ENCODE measurements at regions not wholly inside any gene's neighbourhood (a gene's known extent, or its start where the extent isn't known, plus 50 kb on each side); places are given as distances from the start of the nearest gene placed in this dataset.

- Histone ChIP-seq H3K4me2 (ENCODE audit: insufficient read depth, low read length) (no peak overlapping the region), H3K79me2 (ENCODE audit: insufficient read depth, low read length) (no peaks in the 10 kb centered on the region), H2AFZ (ENCODE audit: low read depth, low read length) (no peak overlapping the region), H4K20me1 (ENCODE audit: insufficient read depth, low read length) (no peaks in the 10 kb centered on the region; the same call in 1 of the 2 replicates), H3K36me3 (ENCODE audit: insufficient read depth, low read length) (no peaks in the 10 kb centered on the region), H3K27me3 (ENCODE audit: insufficient read depth, low read length, poor library complexity) (no peaks in the 10 kb centered on the region), H3K4me3 (ENCODE audit: low read depth in 1 of 2, low read length in 2 of 2) (no peak overlapping the region), H3K9me3 (ENCODE audit: insufficient read depth, low read length, severe bottlenecking) (peaks cover 6% of the 10 kb centered on the region), H3K4me1 (ENCODE audit: insufficient read depth, low read length) (no peaks in the 10 kb centered on the region), H3K9ac (ENCODE audit: low read depth, low read length) (no peak overlapping the region), H3K27ac (ENCODE audit: low read length) (no peak overlapping the region)
- ATAC-seq (ENCODE audit: insufficient read depth, low read depth) = no peak
- DNase-seq = no peak
- no peak for TF ChIP-seq EZH2 (IDR thresholded peaks at IDR 0.05; ENCODE audit: borderline replicate concordance, low read depth, low read length, severe bottlenecking)
- TF ChIP-seq CTCF (IDR thresholded peaks at IDR 0.05; ENCODE audit: borderline replicate concordance, extremely low read depth, low read length, poor library complexity, severe bottlenecking) = no peak
Measured at GRCh38 chr16:88326611-88327485, 55.9 kb upstream of the ZNF469 start.

GRCh38 chr16:88327561-88328312 is 55.0 kb upstream of the ZNF469 start:
- TF ChIP-seq CTCF (IDR thresholded peaks at IDR 0.05; ENCODE audit: borderline replicate concordance, extremely low read depth, low read length, poor library complexity, severe bottlenecking) (no peak), EZH2 (IDR thresholded peaks at IDR 0.05; ENCODE audit: borderline replicate concordance, low read depth, low read length, severe bottlenecking) (no peak)
- Histone ChIP-seq H2AFZ (ENCODE audit: low read depth, low read length) (no peak overlapping the region), H3K27ac (ENCODE audit: low read length) (no peak overlapping the region), H3K36me3 (ENCODE audit: insufficient read depth, low read length) (no peaks in the 10 kb centered on the region), H3K79me2 (ENCODE audit: insufficient read depth, low read length) (no peaks in the 10 kb centered on the region), H3K4me3 (ENCODE audit: low read depth in 1 of 2, low read length in 2 of 2) (no peak overlapping the region), H3K4me1 (ENCODE audit: insufficient read depth, low read length) (no peaks in the 10 kb centered on the region), H4K20me1 (ENCODE audit: insufficient read depth, low read length) (no peaks in the 10 kb centered on the region; the same call in 1 of the 2 replicates), H3K27me3 (ENCODE audit: insufficient read depth, low read length, poor library complexity) (no peaks in the 10 kb centered on the region), H3K9ac (ENCODE audit: low read depth, low read length) (no peak overlapping the region), H3K9me3 (ENCODE audit: insufficient read depth, low read length, severe bottlenecking) (peaks cover 6% of the 10 kb centered on the region), H3K4me2 (ENCODE audit: insufficient read depth, low read length) (no peak overlapping the region)
- ATAC-seq (ENCODE audit: insufficient read depth, low read depth) (no peak), DNase-seq (no peak)

GRCh38 chr16:88328313-88328980 is 54.3 kb upstream of the ZNF469 start:
- DNase-seq (no peak), ATAC-seq (ENCODE audit: insufficient read depth, low read depth) (no peak)
- TF ChIP-seq EZH2 (IDR thresholded peaks at IDR 0.05; ENCODE audit: borderline replicate concordance, low read depth, low read length, severe bottlenecking) = no peak
- no peak for TF ChIP-seq CTCF (IDR thresholded peaks at IDR 0.05; ENCODE audit: borderline replicate concordance, extremely low read depth, low read length, poor library complexity, severe bottlenecking)
- H3K27me3 ChIP-seq (ENCODE audit: insufficient read depth, low read length, poor library complexity) = no peaks in the 10 kb centered on the region
- no peaks in the 10 kb centered on the region for H3K4me1 ChIP-seq (ENCODE audit: insufficient read depth, low read length)
- no peak overlapping the region for H3K27ac ChIP-seq (ENCODE audit: low read length)
- H3K4me2 ChIP-seq (ENCODE audit: insufficient read depth, low read length) = no peak overlapping the region
- H3K4me3 ChIP-seq (ENCODE audit: low read depth in 1 of 2, low read length in 2 of 2) = no peak overlapping the region
- H3K9ac ChIP-seq (ENCODE audit: low read depth, low read length) = no peak overlapping the region
- no peaks in the 10 kb centered on the region for H3K79me2 ChIP-seq (ENCODE audit: insufficient read depth, low read length)
- H2AFZ ChIP-seq (ENCODE audit: low read depth, low read length) = no peak overlapping the region
- H3K36me3 ChIP-seq (ENCODE audit: insufficient read depth, low read length) = no peaks in the 10 kb centered on the region
- no peaks in the 10 kb centered on the region; the same call in 1 of the 2 replicates for H4K20me1 ChIP-seq (ENCODE audit: insufficient read depth, low read length)
- H3K9me3 ChIP-seq (ENCODE audit: insufficient read depth, low read length, severe bottlenecking) = peaks cover 6% of the 10 kb centered on the region
